Lower leg skin (tissue), 4 donors: ENCODE measurements at regions not wholly inside any gene's neighbourhood (a gene's known extent, or its start where the extent isn't known, plus 50 kb on each side); places are given as distances from the start of the nearest gene placed in this dataset.

Source experiments
- DNase-seq, 2 donors: peaks; one replicate each; pipeline ENCODE4 v3.0.0-alpha.2; 2019; ENCODE audit warnings: low spot score in 2 of 2
- H3K4me3 ChIP-seq: fragments of 200-600 bp; sonication (generic); 2 replicates; pipeline ENCODE4 v1.5.1; 2017; ENCODE audit warnings: mild to moderate bottlenecking, low read depth; ENCODE audit not compliant: poor library complexity, severe bottlenecking
- POLR2A ChIP-seq, 2 donors: fragments of 450-650 bp; IDR thresholded peaks; one replicate each; pipeline ENCODE4 v1.6.1; 2016 to 2017; ENCODE audit warnings: antibody characterized with exemption in 2 of 2, mild to moderate bottlenecking in 1 of 2, moderate library complexity in 1 of 2
- WGBS, 2 donors: methylation state at CpG; one replicate each; pipeline ENCODE4 v1.1.5; 2018; 5-methylcytosine and 5-hydroxymethylcytosine counted together
- intact Hi-C: fragments of 100-400 bp; cut with DNase I; formaldehyde crosslinking; loops from one replicate; pipeline ENCODE4 v1.15.0; 2023; ENCODE audit warnings: low total_unique reads
- TF ChIP-seq, protein P1 (sequence below), 3 donors: fragments of 450-650 bp; IDR thresholded peaks; one replicate each; pipeline ENCODE4 v1.5.1; 2016; ENCODE audit warnings: antibody characterized with exemption in 3 of 3, mild to moderate bottlenecking in 3 of 3, moderate library complexity in 2 of 3

GRCh38 chr1:29413661-29414060 lies 177.3 kb downstream of the PTPRU start:
- WGBS, 2 donors: 56 to 72% methylated on average over 10 of the region's 10 CpGs
- no peak overlapping the region for H3K4me3 ChIP-seq
- DNase-seq: peak in 1 of 2 donors; percentile 52
- no peak for TF ChIP-seq POLR2A (IDR thresholded peaks at IDR 0.05)
- TF ChIP-seq, protein P1, sequence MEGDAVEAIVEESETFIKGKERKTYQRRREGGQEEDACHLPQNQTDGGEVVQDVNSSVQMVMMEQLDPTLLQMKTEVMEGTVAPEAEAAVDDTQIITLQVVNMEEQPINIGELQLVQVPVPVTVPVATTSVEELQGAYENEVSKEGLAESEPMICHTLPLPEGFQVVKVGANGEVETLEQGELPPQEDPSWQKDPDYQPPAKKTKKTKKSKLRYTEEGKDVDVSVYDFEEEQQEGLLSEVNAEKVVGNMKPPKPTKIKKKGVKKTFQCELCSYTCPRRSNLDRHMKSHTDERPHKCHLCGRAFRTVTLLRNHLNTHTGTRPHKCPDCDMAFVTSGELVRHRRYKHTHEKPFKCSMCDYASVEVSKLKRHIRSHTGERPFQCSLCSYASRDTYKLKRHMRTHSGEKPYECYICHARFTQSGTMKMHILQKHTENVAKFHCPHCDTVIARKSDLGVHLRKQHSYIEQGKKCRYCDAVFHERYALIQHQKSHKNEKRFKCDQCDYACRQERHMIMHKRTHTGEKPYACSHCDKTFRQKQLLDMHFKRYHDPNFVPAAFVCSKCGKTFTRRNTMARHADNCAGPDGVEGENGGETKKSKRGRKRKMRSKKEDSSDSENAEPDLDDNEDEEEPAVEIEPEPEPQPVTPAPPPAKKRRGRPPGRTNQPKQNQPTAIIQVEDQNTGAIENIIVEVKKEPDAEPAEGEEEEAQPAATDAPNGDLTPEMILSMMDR (IDR thresholded peaks at IDR 0.05): no peak
- intact Hi-C loops: loop anchor here (5.0 kb wide), 1 partner anchor 166 kb away; no protein-coding TSS in a partner anchor

DNA sequence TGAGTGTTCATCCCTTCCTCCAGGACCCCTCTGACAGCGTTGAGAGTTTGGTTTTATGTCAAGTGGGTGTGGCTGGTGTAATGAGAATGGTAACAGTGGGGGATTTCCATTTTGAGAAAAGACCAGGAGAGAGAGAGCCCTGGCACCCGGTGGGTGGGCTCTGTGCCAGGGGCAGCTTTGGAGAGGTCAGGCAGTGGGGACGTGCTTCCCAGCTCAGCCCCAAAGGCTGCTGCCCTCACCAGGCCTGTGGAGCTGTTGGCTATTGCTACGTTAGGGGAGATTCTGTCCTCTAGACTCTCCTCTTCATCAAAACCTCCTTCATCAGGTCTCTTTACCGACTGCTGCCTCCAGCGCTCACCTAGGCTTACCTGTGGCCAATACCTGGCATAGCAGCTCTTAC lies 176.3 kb downstream of the PTPRU start:
- intact Hi-C loops: loop anchor here (5.0 kb wide), 1 partner anchor 165 kb away; no protein-coding TSS in a partner anchor
- peak in 1 of 2 donors; percentile 43 for DNase-seq

GRCh38 chr1:29410476-29410875 lies 174.2 kb downstream of the PTPRU start:
- H3K4me3 ChIP-seq: no peak overlapping the region
- 44 to 58% methylated on average over 6 of the region's 6 CpGs for WGBS, 2 donors
- TF ChIP-seq, protein P1 (IDR thresholded peaks at IDR 0.05): no peak
- TF ChIP-seq POLR2A (IDR thresholded peaks at IDR 0.05): no peak
- intact Hi-C loops: loop anchor here (5.0 kb wide), 1 partner anchor 163 kb away; no protein-coding TSS in a partner anchor
- DNase-seq: peak in 1 of 2 donors; percentile 53

More for the DNA sequence above, 176.3 kb downstream of the PTPRU start:
- TF ChIP-seq, protein P1 (IDR thresholded peaks at IDR 0.05): no peak
- TF ChIP-seq POLR2A (IDR thresholded peaks at IDR 0.05): no peak
- no peak overlapping the region for H3K4me3 ChIP-seq
- WGBS, 2 donors: 47 to 50% methylated on average over 6 of the region's 6 CpGs

DNA sequence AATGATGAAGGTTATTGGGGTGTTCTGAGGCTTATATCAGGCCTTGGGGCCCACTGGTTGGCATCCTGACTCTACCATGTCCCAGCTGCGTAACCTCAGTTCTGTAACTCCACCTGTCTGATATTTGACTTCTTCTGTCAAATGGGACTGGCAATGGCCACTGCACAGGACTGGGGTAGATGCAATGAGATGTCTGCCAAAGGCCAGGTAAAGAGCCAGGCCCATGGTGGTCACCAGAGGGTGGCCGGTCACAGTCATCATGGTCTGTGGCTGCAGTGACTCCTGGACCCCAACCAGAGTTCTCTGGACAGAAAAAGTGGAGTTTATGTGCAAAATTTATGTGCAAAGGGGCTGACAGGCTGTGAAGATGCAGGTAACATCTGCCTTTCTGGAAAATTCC lies 173.3 kb downstream of the PTPRU start:
- intact Hi-C loops: loop anchor here (5.0 kb wide), 1 partner anchor 162 kb away; no protein-coding TSS in a partner anchor
- 29 to 88% methylated on average over 2 of the region's 2 CpGs for WGBS, 2 donors
- no peak overlapping the region for H3K4me3 ChIP-seq
- TF ChIP-seq, protein P1 (IDR thresholded peaks at IDR 0.05): no peak
- TF ChIP-seq POLR2A (IDR thresholded peaks at IDR 0.05): no peak
- DNase-seq: peak in 1 of 2 donors; percentile 61

- no peak for TF ChIP-seq POLR2A (IDR thresholded peaks at IDR 0.05)
- TF ChIP-seq, protein P1 (IDR thresholded peaks at IDR 0.05): no peak
- intact Hi-C loops: no loop called here
- peak in 1 of 2 donors; percentile 57 for DNase-seq
- 65 to 73% methylated on average over 8 of the region's 8 CpGs for WGBS, 2 donors
- no peak overlapping the region for H3K4me3 ChIP-seq
Observed at GRCh38 chr1:29408831-29409605, 172.7 kb downstream of the PTPRU start.
